Suprapubic skin (tissue), 4 donors: ENCODE measurements at regions not wholly inside any gene's neighbourhood (a gene's known extent, or its start where the extent isn't known, plus 50 kb on each side); places are given as distances from the start of the nearest gene placed in this dataset.

Experiments
- CTCF ChIP-seq, 2 donors: fragments of 200-600 bp in 1 of 2; fragments of 450-650 bp in 1 of 2; sonication (generic) in 1 of 2; IDR thresholded peaks; one replicate each; pipeline ENCODE4 v1.5.1; 2016 to 2019; ENCODE audit warnings: antibody characterized with exemption in 2 of 2, mild to moderate bottlenecking in 1 of 2, moderate library complexity in 1 of 2
- POLR2A ChIP-seq, 2 donors: fragments of 450-650 bp; IDR thresholded peaks; one replicate each; pipeline ENCODE4 v1.6.1; 2017; ENCODE audit warnings: antibody characterized with exemption in 2 of 2, mild to moderate bottlenecking in 2 of 2, moderate library complexity in 2 of 2
- POLR2AphosphoS5 ChIP-seq, 3 donors: sonication (generic); formaldehyde crosslinking; IDR thresholded peaks; one replicate each; pipeline ENCODE4 v1.6.1; 2017; ENCODE audit warnings: antibody characterized with exemption in 3 of 3

DNA sequence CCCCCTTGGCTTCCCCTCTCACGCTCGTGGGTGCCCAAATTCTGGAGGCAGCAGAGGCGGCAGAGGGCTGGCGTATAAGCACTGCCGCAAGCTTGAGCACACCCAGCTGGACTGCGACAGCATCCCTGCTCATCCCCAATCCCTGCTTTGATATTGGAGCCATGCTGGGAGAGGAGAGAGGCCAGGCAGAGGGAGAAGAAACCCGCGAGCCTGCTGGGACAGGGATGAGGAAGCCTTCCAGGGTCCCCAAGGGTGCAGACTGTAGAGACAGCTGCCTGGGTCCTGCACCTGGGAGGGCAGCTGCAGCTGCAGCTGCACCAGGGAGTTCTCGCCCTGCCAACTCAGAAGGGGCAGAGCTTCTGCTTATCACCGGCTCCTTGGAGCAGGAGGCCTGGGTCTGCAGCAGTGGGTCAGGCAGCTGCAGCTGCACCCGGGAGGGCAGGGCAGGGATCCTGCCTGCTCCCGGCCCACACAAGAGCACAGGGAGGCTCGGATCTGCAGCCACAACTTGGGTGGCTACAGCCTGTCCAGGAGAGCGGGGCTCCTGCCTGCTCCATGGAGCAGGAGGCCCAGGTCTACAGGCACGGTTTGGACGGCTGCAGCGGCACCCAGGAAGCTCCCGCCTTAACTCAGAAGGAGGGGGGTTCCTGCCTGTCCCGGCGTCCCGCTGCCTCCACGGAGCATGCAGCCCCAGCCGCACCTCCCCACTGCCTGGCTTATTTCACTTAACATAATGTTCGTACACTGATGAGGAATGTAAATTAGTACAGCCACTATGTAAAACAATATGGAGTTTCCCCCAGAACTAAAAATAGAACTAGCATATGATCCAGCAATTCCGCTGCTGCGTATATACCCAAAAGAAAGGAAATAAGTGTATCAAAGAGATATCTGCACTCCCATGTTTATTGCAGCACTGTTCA lies 60.4 kb upstream of the SGPP1 start:
- TF ChIP-seq POLR2AphosphoS5 (IDR thresholded peaks at IDR 0.05) (no peak), CTCF (IDR thresholded peaks at IDR 0.05) (no peak), POLR2A (IDR thresholded peaks at IDR 0.05) (no peak)
